ENCODE measurements at regions not wholly inside any gene's neighbourhood (a gene's known extent, or its start where the extent isn't known, plus 50 kb on each side); places are given as distances from the start of the nearest gene placed in this dataset.

GRCh38 chr10:43879162-43879561 lies 230.5 kb upstream of the ZNF32 start:
- TF ChIP-seq TAF1 (IDR thresholded peaks at IDR 0.05; ENCODE audit: borderline replicate concordance, low read depth, low read length), result no peak
- TF ChIP-seq POLR2AphosphoS5 (IDR thresholded peaks at IDR 0.05; ENCODE audit: low read depth, low read length), result no peak

All from GM12892 (cell line).